ENCODE measurements at regions not wholly inside any gene's neighbourhood (a gene's known extent, or its start where the extent isn't known, plus 50 kb on each side); places are given as distances from the start of the nearest gene placed in this dataset.
A peak's percentile ranks its signal among the peaks of the same experiment; 100 is the strongest.

- no peak for TF ChIP-seq CTCF (IDR thresholded peaks at IDR 0.05; ENCODE audit: insufficient read depth, low read depth, low read length, missing control alignments)
- H3K4me3 ChIP-seq (ENCODE audit: low read depth, low read length): no peak overlapping the region
- no peak for DNase-seq (ENCODE audit: low read depth)
These were observed 153.9 kb downstream of the B3GNT2 start for GRCh38 chr2:62349788-62350187.

GRCh38 chr2:62348700-62349099 is 152.8 kb downstream of the B3GNT2 start:
- H3K4me3 ChIP-seq (ENCODE audit: low read depth, low read length): no peak overlapping the region
- peak; percentile 84 for DNase-seq (ENCODE audit: low read depth)
- TF ChIP-seq CTCF (IDR thresholded peaks at IDR 0.05; ENCODE audit: insufficient read depth, low read depth, low read length, missing control alignments): no peak

- TF ChIP-seq CTCF (IDR thresholded peaks at IDR 0.05; ENCODE audit: insufficient read depth, low read depth, low read length, missing control alignments): no peak
- DNase-seq (ENCODE audit: low read depth): peak; percentile 88
- no peak overlapping the region for H3K4me3 ChIP-seq (ENCODE audit: low read depth, low read length)
These were observed 151.8 kb downstream of the B3GNT2 start for GRCh38 chr2:62347563-62348270.

GRCh38 chr2:62344472-62344871 is 148.6 kb downstream of the B3GNT2 start:
- DNase-seq (ENCODE audit: low read depth): peak; percentile 92

GRCh38 chr2:62343636-62344337 is 147.9 kb downstream of the B3GNT2 start:
- DNase-seq (ENCODE audit: low read depth): no peak
- TF ChIP-seq CTCF (IDR thresholded peaks at IDR 0.05; ENCODE audit: insufficient read depth, low read depth, low read length, missing control alignments): no peak
- no peak overlapping the region for H3K4me3 ChIP-seq (ENCODE audit: low read depth, low read length)

More at GRCh38 chr2:62344472-62344871, 148.6 kb downstream of the B3GNT2 start:
- H3K4me3 ChIP-seq (ENCODE audit: low read depth, low read length): no peak overlapping the region
- TF ChIP-seq CTCF (IDR thresholded peaks at IDR 0.05; ENCODE audit: insufficient read depth, low read depth, low read length, missing control alignments): no peak

GRCh38 chr2:62343206-62343605 is 147.3 kb downstream of the B3GNT2 start:
- no peak overlapping the region for H3K4me3 ChIP-seq (ENCODE audit: low read depth, low read length)
- no peak for TF ChIP-seq CTCF (IDR thresholded peaks at IDR 0.05; ENCODE audit: insufficient read depth, low read depth, low read length, missing control alignments)
- peak; percentile 30 for DNase-seq (ENCODE audit: low read depth)

Measured in GM12865 (cell line).